ENCODE measurements at regions not wholly inside any gene's neighbourhood (a gene's known extent, or its start where the extent isn't known, plus 50 kb on each side); places are given as distances from the start of the nearest gene placed in this dataset.
"Not testable (repeated sequence)": the region's sequence is repeated elsewhere in the genome, so short reads cannot be mapped to it uniquely, and the experiment has no call there.

DNA sequence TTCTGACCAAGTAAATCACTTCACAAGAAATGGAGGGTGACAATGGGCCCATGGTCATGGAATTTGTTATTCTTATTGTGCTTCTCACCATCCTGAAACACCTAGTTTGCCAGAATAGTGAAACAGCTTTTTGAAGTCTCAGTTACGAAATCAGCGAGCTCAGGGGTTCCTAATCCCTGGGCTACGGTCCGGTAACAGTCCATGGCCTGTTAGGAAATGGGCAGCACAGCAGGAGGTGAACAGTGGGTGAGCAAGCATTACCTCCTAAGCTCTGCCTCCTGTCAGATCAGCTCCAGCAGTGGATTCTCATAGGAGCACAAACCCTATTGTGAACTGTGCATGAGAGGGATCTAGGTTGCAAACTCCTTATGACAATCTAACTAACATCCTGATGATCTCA lies 1356.3 kb downstream of the KCNT2 start:
- no peak for DNase-seq

DNA sequence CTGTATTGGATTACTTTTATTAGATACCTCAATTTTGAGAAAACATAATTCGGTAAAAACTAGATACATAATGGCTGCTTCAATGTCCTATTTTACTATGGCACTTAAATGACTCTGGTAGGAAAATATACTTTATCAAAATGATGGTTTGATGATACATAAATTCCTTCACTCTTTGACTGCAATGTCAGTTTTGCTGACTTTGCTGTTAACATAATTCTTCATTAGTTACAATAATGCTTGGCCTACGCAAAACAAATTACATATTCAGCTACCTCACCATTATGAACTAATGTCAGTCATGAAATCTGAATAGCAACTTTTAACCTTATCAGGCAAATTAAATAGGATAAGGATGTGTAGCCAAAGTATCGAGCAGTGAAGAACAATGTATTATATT lies 1364.7 kb downstream of the KCNT2 start:
- no peak for DNase-seq

DNA sequence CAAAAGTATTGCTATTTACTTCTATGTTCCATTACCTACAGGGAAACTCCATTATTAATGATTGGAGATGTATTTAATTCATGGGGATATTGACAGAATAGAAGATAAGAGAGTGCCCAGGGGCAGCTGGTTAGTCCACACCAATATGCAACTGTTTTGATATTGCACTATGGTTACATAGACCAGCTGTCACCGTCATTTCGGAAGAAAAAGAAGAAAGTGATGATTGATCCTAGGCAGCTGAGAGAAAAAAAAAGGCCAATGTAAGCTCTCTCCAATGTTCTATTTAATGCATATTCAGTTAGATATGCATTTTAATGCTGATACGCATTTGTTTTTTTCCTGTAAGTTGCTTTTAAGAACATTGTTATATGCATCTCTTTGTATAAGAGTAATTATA lies 1367.2 kb downstream of the KCNT2 start:
- DNase-seq: no peak

DNA sequence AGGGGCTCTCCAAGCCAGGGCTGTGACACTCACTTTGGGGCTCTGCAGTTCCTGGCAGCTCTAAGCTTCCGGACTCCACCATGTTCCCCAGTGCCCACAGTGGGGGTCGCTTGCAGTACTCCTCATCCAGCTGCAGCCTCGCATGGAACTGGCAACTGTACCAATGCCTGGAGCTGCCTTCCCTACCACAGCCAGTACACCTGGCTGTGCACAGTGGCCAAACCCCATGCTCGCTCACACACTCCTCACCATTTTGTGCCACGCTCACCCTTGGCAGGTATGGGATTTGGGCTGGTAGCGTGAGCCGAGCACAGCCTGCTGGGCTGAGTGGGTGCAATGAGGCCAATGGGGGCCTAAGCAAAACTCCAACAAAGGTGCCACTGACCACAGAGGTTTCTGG lies 1369.9 kb downstream of the KCNT2 start:
- DNase-seq: no peak

DNA sequence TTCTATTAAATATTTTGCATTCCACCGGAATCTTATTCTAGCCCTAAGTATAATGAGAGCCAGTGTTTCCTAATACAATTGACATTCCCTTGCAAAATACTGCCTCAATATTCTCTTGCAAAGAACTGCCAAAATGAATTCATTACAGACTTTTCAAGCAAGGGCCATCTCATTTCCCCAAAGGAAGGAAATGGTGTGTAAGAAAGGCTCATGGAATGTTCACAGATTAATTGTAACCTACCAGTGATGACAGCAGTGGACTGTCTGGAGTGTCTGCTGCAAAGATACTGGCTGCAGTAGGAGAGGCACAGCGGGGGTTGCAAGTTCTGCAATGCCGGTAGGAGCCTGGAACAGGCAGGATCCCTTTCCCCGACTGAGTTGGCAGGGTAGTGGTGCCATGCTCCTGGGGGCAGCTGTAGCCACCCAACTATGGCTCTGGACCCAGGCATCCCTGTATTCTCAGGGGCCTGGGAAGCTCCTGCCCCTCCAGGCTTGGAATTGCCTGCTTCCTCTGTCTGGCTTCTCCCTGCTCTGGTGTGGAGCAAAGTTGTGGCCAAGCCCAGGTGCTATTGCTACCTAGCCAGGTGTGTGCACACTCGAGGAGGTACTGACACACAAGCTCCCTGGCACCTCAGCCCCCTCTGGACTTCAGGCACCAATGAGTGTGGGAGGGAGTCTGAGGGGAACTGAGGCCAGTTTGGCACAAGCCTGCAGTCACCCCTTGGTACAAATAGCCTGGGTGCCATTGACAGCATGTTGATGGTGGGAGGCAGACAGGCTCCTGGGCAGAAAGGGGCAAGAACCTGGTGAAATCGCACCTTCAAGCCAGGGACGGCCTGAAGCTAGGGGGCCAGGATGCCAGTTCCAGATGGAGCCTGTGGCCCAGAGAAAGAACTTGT lies 1371.0 kb downstream of the KCNT2 start:
- DNase-seq: no peak

DNA sequence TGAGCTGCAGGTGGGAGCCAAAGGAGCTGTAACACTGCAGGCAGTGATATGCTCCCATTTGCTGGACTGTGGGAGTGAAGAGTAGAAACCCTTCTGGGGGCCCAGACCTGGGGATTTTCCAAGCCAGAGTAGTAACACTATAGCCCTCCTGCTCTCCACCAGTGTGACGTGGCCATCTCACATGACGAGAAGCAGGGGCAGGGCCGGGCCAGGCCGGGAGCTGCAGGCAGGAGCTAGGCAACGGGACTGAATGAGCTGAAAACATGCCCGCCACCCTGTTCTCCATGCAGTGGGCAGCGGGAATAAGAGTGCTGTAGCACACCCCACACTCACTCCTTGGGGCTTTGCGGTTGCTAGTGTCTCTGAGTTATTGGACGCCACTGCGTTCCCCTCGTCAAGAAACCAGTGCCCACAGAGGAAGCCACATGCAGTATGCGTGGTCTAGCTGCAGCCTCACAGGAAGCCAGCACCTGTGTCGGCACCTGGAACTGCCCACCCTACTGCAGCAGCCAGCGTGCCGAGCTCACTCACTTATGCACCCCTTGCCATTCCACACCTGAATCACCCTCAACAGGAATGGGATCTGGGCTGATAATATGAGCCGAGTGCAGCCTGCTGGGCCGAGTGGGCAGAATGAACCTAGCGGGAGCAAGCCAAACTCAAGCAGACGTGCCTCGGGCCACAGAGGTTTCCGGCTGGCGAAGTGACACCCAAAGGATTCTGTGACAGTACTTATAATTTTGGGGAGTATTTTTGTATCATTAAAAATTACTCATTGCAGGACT lies 1389.6 kb downstream of the KCNT2 start:
- DNase-seq: no peak

DNA sequence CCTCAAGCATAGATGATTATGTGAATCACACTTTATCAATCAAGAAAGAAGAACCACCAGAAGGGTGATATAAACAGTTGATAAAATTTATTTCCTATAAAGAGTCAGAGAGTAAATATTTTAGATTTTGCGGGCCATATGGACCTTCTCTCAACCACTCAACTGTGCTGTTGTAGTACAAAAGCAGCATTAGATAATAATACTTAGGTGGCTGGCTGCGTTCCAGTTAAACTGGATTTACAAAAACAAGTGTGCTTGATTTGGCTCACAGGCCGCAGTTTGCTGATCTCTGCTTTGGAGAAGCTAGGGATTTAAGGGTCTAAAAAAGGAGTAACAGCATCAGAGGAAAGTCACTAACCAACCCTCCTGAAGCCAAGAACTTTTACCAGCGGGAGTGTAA lies 1406.0 kb downstream of the KCNT2 start:
- DNase-seq: no peak

DNA sequence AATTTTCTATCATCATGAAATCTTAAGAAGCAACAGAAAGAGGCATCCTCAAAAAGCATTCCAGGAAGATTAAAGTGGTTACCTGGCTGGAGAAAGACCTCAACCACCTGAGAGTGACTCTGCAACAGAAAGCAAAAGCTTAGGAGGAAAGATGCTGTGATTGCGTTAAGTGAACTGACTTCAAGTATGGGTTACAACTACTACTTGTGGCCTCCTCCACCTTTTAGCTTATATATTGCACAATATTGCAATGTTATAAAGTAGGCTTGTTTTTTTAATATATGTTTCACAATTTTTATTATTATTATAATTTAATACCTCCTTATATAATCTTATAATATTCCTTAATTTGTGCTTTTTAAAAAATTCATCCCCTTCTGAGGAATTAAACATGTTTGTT lies 1407.5 kb downstream of the KCNT2 start:
- no peak for DNase-seq

DNA sequence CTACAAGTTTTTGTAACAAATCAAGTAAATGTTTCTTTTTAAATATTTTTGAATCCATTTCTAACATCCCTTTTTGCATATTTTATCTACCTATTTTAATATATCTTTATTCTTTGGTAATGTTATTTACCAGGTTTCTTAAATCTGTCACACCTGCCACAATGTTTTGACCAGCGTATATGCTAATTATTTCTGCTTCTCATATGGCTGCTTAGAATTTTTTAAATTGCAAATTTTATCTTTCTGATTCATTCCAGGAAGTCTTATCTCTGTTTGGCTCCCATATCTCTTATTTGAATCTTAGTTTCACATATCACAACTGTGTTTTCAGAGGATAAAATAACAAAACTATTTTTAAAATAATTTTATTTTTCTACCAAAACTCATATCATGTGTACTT lies 1411.1 kb downstream of the KCNT2 start:
- no peak for DNase-seq

DNA sequence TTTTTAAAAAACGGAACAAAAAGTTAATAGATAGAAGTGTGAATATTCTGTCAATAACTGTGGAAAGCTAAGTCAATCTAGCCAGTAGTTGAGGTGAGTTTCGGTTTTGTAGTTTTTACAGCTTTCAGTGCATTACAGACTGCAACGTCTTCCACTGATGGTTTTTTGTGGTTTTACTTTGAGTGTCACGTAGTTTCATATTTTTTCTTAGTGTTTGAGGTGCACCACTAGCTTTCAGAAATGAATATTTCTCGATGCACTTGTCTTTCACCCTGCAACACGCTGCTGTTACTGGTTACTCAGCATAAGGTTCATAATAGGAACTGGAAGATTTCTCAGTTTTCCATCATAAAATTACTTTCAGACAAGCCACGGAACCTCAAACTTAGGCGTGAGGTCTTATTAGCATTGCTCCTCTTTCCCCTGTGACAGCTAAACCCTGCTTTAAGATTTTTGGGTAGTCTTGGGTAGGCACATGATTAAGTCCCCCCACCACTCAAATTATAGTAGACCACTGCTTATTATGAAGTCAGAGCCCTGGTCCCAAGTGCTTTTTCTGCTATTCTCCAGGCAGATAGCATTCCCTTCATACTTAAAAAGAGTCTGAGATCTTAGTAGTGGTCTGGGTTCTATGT lies 1412.7 kb downstream of the KCNT2 start:
- no peak for DNase-seq

DNA sequence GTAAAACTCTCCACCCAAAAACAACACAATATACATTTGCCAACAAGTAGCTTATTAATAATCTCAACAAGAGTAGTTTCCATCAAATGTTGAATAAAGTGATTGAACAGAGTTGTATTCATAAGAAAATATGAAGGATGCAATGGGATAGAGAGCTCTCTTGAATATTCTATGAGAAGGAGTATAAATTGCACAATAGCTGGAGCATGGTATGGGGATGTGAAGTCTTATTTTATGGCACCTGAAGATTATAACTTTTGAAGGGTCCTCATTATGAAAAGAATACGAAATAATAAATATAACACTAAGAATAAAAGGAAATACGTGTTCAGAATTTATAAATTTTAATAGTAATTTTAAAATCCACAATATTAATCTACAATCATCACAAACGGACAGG lies 1415.1 kb downstream of the KCNT2 start:
- DNase-seq: no peak

DNA sequence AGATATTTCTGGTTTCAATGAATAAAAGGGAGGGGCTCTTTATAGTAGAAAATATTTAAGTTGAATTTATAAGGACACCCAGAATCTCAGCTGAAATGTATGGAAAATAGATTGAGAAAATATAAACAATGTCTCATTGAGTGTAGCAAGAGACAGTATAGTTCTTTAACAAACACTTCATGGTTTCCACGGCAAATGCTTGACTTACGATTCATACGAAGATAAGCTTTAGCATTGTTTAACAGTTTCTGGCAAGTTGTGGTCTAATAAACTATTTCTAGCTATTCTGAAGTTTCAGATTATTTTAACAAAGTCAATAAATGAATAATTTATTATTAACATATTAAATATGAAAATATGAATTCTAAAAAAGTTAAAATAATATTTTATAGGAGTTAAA lies 1419.4 kb downstream of the KCNT2 start:
- DNase-seq: no peak

DNA sequence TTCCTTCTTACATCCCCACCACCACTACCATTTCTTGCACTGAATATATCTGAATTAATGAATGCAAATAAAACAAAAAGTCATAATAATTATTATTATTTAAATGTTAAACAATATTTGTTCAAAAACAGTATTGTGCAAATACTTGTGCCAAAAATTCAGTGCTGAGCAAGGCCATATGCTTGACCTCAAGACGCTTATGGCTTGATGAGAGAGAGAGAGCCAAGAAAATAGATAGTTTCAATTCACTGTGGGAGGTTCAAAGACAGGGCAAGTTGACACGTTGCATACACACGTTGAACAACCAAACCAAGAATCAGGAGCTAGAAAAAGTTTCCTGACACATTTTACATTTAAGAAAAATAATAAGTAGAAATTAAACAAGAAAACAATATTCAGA lies 1421.7 kb downstream of the KCNT2 start:
- DNase-seq: no peak

DNA sequence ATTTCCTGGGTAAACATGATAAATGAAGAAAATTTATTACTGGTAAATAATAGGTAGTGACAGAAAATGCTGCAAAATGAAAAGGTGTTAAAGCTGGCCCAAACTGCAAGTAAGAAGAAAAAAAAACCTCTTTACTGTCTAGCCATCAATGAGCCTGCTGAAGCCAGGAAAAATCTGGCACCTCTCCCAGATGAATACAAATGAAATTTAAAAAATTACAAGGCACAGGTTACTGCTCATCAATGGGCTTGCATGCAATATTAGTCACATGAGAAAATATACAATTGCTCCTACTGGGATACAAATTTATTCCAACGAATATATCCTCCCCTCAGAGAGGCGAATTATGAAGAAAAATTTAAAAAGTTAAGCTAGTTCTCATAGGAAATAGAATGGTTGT lies 1422.5 kb downstream of the KCNT2 start:
- no peak for DNase-seq

DNA sequence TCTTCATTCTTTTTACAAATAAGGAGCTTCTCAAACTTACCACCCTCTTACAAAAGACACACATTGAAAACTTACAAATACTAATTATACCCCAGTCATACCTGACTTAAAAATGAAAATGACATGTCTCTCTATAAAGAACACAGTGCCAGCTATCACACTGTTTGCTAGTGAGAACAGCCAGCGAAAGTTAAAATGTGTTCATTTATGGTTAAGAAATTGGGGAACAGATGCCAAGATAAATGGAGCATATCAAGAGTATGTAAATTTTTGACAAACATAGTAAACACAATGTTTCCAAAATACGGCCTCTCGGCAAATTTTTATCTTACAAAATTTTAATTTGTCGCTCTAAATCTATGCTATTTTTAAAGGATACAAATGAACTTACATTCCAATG lies 1422.9 kb downstream of the KCNT2 start:
- no peak for DNase-seq

DNA sequence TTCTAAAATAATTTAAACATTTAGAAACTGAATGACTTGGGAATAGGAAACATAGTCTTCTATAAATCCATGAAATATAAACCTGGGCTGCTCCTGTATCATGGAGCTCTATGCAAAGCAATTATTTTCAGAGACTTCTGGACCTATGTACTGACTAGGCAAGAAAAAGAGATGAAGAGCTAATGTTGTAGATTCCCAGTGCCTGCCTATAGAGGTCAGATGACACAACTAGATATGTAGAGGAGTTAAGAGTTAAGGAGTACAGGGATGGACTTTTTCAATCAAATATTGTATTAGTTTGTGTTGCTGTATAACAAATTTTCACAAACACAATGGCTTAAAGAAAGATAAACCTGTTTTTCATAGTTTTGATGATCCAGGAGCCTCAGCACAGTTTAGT lies 1434.5 kb downstream of the KCNT2 start:
- no peak for DNase-seq

DNA sequence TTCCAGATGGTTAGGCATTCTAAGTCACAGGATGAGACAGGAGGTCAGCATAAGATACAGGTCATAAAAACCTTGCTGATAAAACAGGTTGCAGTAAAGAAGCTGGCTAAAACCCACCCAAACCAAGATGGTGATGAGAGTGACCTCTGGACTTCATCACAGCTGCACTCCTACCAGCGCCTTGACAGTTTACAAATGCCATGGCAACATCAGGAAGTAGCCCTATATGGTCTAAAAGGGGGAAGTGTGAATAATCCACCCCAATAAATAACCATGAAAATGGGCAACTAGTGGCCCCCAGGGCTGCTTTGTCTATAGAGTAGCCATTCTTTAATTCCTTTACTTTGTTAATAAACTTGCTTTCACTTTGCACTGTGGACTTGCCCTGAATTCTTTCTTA lies 1448.4 kb downstream of the KCNT2 start:
- DNase-seq: not testable (repeated sequence)

DNA sequence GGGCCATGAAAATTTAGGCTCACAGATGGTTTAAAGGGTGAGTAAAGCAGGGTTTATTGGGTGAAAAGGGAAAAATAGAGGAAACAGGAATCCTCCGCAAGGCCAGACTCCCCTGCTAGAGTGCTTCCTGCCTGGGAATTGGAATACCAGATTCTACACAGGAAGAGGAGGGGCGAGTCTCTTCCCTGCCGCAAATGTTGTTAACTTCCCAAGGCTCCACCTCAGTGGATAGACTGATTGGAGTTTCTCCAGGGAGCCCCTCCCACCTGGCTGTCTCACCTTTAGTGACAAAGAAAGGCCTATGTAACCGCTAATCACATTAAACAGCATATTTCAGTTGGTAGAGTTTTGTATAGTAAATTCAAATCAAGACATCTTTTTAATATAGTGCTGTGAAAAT lies 1450.1 kb downstream of the KCNT2 start:
- no peak for DNase-seq

DNA sequence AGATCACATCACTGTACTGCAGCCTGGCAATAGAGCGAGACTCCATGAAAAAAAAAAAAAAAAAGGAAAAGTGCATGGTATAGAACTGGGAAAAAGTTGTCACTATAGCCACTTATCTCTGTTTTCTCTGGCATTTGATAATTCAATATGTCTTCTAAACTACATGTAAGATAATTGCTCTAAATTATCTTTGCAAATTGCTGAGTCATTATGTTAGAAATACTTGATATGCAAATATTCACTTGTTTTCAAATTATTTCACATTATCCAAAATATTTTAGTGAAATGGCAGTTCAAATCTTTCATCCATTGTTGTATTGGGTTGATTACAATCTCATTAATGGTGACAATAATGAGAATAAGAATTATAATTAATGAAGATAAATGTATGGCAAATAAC lies 1455.1 kb downstream of the KCNT2 start:
- DNase-seq: no peak

DNA sequence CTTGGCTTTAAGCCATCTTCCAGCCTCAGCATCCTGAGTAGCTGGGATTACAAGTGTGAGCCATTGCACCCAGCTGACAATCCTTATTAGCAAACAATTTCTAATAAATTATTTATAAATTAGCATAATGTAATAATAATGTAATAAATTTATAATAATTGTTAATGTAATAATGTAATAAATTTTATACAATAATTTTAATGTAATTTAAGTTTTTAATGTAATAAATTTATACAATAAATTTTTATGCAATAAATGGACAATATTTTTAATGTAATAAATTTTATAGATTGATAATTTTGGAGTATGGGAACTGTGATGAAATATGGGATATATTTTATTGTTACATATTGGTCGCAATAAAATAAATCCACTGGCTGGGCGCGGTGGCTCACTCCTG lies 1457.5 kb downstream of the KCNT2 start:
- DNase-seq: no peak

DNA sequence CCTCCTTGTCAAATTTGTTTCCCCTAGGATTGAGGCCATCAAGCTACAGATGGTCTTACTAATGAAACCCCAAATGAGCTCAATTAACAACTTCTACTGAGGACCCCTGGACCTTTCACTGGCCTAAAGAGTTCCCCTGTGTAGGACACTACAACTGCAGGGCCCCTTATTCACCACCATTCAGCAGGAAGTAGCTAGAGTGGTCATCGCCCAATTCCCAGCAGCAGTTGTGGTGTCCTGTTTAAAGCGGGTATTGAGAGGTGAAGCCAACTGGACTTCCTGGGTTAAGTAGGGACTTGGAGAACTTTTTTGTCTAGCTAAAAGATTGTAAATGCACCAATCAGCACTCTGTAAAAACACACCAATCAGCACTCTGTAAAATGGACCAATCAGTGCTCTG lies 1466.9 kb downstream of the KCNT2 start:
- DNase-seq: no peak

DNA sequence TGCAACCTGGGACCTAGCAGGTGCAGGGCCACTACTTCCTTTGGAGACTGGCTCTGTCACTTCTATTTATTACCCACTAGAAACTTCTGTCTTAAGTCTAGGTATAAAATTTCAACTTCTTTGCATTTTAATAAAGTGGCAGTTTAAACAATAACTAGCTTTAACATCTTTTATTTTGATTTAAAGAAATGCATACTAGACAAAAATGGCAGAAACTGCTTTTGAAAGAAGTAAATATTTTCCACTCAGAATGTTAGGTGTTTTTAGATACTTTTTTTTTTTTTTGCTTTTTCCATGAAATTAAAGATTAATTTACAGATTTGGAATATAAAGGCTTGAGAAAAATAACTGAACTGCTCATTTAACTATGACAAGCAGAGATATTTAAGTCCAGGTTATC lies 1477.6 kb downstream of the KCNT2 start:
- no peak for DNase-seq
